Sigmoid colon (tissue), 4 donors: ENCODE measurements at regions not wholly inside any gene's neighbourhood (a gene's known extent, or its start where the extent isn't known, plus 50 kb on each side); places are given as distances from the start of the nearest gene placed in this dataset.

Experiments
- CTCF ChIP-seq, 4 experiments: fragments of 450-650 bp in 3 of 4; fragments of 200-600 bp in 1 of 4; IDR thresholded peaks; one replicate each; pipeline ENCODE4 v1.5.1; 2016 to 2019; ENCODE audit warnings: antibody characterized with exemption in 4 of 4, mild to moderate bottlenecking in 3 of 4, moderate library complexity in 2 of 4
- POLR2A ChIP-seq, 2 donors: fragments of 450-650 bp; IDR thresholded peaks; one replicate each; pipeline ENCODE4 v1.6.1; 2016; ENCODE audit warnings: antibody characterized with exemption in 2 of 2, mild to moderate bottlenecking in 2 of 2, moderate library complexity in 2 of 2
- POLR2AphosphoS5 ChIP-seq, 4 donors: sonication (generic); formaldehyde crosslinking; IDR thresholded peaks; one replicate each; pipeline ENCODE4 v1.6.1; 2017; ENCODE audit warnings: antibody characterized with exemption in 4 of 4

GRCh38 chr12:128057586-128057985 lies 209.4 kb upstream of the TMEM132C start:
- TF ChIP-seq CTCF (IDR thresholded peaks at IDR 0.05), result no peak
- TF ChIP-seq POLR2A (IDR thresholded peaks at IDR 0.05), result no peak
- no peak for TF ChIP-seq POLR2AphosphoS5 (IDR thresholded peaks at IDR 0.05)
